ENCODE measurements at regions not wholly inside any gene's neighbourhood (a gene's known extent, or its start where the extent isn't known, plus 50 kb on each side); places are given as distances from the start of the nearest gene placed in this dataset.

GRCh38 chr9:116015855-116016254 is 137.7 kb upstream of the PAPPA start:
- TF ChIP-seq CTCF (IDR thresholded peaks at IDR 0.05; ENCODE audit: low read depth, low read length, missing control alignments), result no peak
- DNase-seq (ENCODE audit: extremely low read depth, low read depth), result no peak
- no peak overlapping the region for H3K4me3 ChIP-seq (replicated peaks; ENCODE audit: low read depth, low read length)

- no peak for TF ChIP-seq CTCF (IDR thresholded peaks at IDR 0.05; ENCODE audit: low read depth, low read length, missing control alignments)
- DNase-seq (ENCODE audit: extremely low read depth, low read depth), result no peak
- H3K4me3 ChIP-seq (replicated peaks; ENCODE audit: low read depth, low read length), result no peak overlapping the region
Measured at GRCh38 chr9:116020146-116020545, 133.4 kb upstream of the PAPPA start.

GRCh38 chr9:116020801-116021200 is 132.8 kb upstream of the PAPPA start:
- no peak for DNase-seq (ENCODE audit: extremely low read depth, low read depth)
- no peak overlapping the region for H3K4me3 ChIP-seq (replicated peaks; ENCODE audit: low read depth, low read length)
- no peak for TF ChIP-seq CTCF (IDR thresholded peaks at IDR 0.05; ENCODE audit: low read depth, low read length, missing control alignments)

GRCh38 chr9:116027096-116027495 is 126.5 kb upstream of the PAPPA start:
- no peak for DNase-seq (ENCODE audit: extremely low read depth, low read depth)
- TF ChIP-seq CTCF (IDR thresholded peaks at IDR 0.05; ENCODE audit: low read depth, low read length, missing control alignments), result no peak
- no peak overlapping the region for H3K4me3 ChIP-seq (replicated peaks; ENCODE audit: low read depth, low read length)

- DNase-seq (ENCODE audit: extremely low read depth, low read depth), result peak; percentile 44
- no peak overlapping the region for H3K4me3 ChIP-seq (replicated peaks; ENCODE audit: low read depth, low read length)
- TF ChIP-seq CTCF (IDR thresholded peaks at IDR 0.05; ENCODE audit: low read depth, low read length, missing control alignments), result no peak
Measured at GRCh38 chr9:116027511-116027910, 126.1 kb upstream of the PAPPA start.

- H3K4me3 ChIP-seq (replicated peaks; ENCODE audit: low read depth, low read length), result no peak overlapping the region
- TF ChIP-seq CTCF (IDR thresholded peaks at IDR 0.05; ENCODE audit: low read depth, low read length, missing control alignments), result no peak
- no peak for DNase-seq (ENCODE audit: extremely low read depth, low read depth)
Measured at GRCh38 chr9:116027951-116028350, 125.6 kb upstream of the PAPPA start.

- TF ChIP-seq CTCF (IDR thresholded peaks at IDR 0.05; ENCODE audit: low read depth, low read length, missing control alignments), result no peak
- no peak overlapping the region for H3K4me3 ChIP-seq (replicated peaks; ENCODE audit: low read depth, low read length)
- no peak for DNase-seq (ENCODE audit: extremely low read depth, low read depth)
Measured at GRCh38 chr9:116030517-116030916, 123.1 kb upstream of the PAPPA start.

All from HFF-Myc (cell line).